NT2/D1 (cell line): ENCODE measurements at regions not wholly inside any gene's neighbourhood (a gene's known extent, or its start where the extent isn't known, plus 50 kb on each side); places are given as distances from the start of the nearest gene placed in this dataset.
"Not testable (repeated sequence)": the region's sequence is repeated elsewhere in the genome, so short reads cannot be mapped to it uniquely, and the experiment has no call there.

ENCODE experiments used
- DNase-seq: peaks from one replicate; pipeline ENCODE4 v3.0.0-alpha.2; 2011; ENCODE audit warnings: low read depth, low spot score
- H3K27me3 ChIP-seq: 2 replicates; pipeline ENCODE4 v1.6.0; 2011; ENCODE audit warnings: mild to moderate bottlenecking; ENCODE audit not compliant: insufficient read length, insufficient read depth
- H3K36me3 ChIP-seq: 2 replicates; pipeline ENCODE4 v1.6.1; 2011; ENCODE audit warnings: mild to moderate bottlenecking, low read length, mixed read lengths; ENCODE audit not compliant: insufficient read depth, insufficient read length
- H3K4me1 ChIP-seq: 2 replicates; pipeline ENCODE4 v1.5.1; 2011; ENCODE audit not compliant: insufficient read depth, insufficient read length
- H3K4me3 ChIP-seq: 2 replicates; pipeline ENCODE4 v1.5.1; 2011; ENCODE audit warnings: low read depth; ENCODE audit not compliant: insufficient read length
- H3K9ac ChIP-seq: 2 replicates; pipeline ENCODE4 v1.6.0; 2011; ENCODE audit warnings: low read depth; ENCODE audit not compliant: insufficient read length
- H3K9me3 ChIP-seq: 2 replicates; pipeline ENCODE4 v1.5.1; 2011; ENCODE audit warnings: mild to moderate bottlenecking, low read length; ENCODE audit not compliant: insufficient read depth
- SUZ12 ChIP-seq: IDR thresholded peaks from 2 replicates; pipeline ENCODE4 v1.6.1; 2011; ENCODE audit not compliant: insufficient read length, insufficient read depth; ENCODE audit errors: extremely low read depth
- YY1 ChIP-seq: IDR thresholded peaks from 2 replicates; pipeline ENCODE4 v1.6.1; 2011; ENCODE audit not compliant: insufficient read length, insufficient read depth
- ZNF274 ChIP-seq: IDR thresholded peaks from 2 replicates; pipeline ENCODE4 v1.6.1; 2011; ENCODE audit warnings: mild to moderate bottlenecking, low read depth, low read length

DNA sequence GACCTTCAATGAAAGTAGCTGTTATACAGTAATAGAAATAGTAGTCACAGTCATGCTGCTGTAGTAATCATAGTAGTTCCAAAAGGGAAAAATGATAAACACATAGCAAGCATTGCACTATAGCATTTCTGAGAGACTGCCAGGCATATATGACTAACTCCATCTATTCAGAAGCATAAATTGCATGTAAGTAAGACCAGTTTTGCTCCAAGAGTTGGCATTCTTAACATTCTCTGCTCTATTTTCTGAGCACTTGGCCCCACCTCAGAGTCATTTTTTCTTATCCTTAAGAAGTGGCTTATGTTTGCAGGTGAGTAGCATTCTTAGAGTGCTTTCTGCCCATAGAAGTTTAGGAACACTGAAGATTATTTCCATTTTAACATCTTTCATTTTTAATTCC is 490.3 kb upstream of the TECRL start:
- Histone ChIP-seq H3K4me1 (no peaks in the 10 kb centered on the region), H3K4me3 (no peak overlapping the region), H3K9ac (no peak overlapping the region), H3K27me3 (no peaks in the 10 kb centered on the region), H3K36me3 (no peaks in the 10 kb centered on the region), H3K9me3 (no peaks in the 10 kb centered on the region)
- TF ChIP-seq YY1, result no peak
- TF ChIP-seq SUZ12, result no peak
- TF ChIP-seq ZNF274, result no peak
- no peak for DNase-seq

DNA sequence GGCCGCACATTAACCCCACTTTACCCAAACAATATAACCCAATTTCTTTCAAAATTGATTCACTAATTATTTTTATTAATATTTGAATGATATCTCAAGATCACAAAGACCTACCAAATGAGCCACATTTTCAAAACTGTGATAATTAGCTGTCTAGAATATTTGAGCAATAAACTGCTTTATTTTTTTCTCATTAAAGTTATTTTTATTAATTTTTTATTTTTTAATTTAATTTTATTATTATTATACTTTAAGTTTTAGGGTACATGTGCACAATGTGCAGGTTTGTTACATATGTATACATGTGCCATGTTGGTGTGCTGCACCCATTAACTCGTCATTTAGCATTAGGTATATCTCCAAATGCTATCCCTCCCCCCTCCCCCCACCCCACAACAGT is 489.8 kb upstream of the TECRL start:
- not testable (repeated sequence) for H3K9ac ChIP-seq, H3K27me3 ChIP-seq, H3K4me3 ChIP-seq, DNase-seq, H3K36me3 ChIP-seq, H3K4me1 ChIP-seq, H3K9me3 ChIP-seq

DNA sequence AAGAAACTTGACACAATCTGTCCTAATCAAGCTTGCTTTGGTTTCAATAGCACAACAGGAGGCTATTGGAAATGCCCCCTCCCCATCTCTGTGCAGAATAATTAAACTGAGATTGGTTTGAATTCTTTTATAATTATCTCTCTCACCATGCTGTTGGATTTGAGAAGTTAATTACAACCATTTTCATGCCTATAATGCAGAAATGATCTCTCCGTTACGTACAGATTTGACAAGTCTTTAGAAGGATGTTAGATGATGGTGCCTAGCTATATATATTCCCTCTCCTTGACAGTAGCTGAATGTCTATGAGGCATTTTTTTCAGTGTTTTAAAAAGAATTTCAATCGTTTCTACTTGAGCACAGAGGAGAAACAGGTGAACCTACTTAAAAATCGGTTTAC is 488.4 kb upstream of the TECRL start:
- Histone ChIP-seq H3K4me1 (no peaks in the 10 kb centered on the region), H3K4me3 (no peak overlapping the region), H3K36me3 (no peaks in the 10 kb centered on the region), H3K27me3 (no peaks in the 10 kb centered on the region), H3K9ac (no peak overlapping the region), H3K9me3 (no peaks in the 10 kb centered on the region)
- DNase-seq, result no peak
- TF ChIP-seq SUZ12, result no peak
- no peak for TF ChIP-seq YY1
- no peak for TF ChIP-seq ZNF274

DNA sequence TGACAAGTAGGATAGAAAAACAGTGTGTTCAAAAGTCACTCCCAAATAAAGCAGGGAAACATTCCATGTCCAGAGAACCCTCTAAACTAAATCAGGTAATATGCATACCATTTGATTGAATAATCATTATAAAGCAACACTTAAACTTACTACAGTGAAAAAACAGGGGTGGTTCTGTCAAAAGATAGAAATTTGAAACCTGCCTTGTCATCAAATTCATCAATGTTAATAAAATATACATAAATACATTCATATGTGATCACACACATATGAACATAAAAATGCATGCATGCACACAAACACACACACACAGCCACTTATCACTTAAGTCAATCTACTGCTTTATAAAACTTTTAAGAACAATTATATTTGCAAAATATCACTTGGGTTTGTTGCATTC is 485.8 kb upstream of the TECRL start:
- no peak overlapping the region for H3K9ac ChIP-seq
- H3K36me3 ChIP-seq, result no peaks in the 10 kb centered on the region
- H3K27me3 ChIP-seq, result no peaks in the 10 kb centered on the region
- H3K4me3 ChIP-seq, result no peak overlapping the region
- no peaks in the 10 kb centered on the region for H3K9me3 ChIP-seq
- no peak for TF ChIP-seq YY1
- TF ChIP-seq ZNF274, result no peak
- no peak for TF ChIP-seq SUZ12
- no peaks in the 10 kb centered on the region for H3K4me1 ChIP-seq
- DNase-seq, result no peak

DNA sequence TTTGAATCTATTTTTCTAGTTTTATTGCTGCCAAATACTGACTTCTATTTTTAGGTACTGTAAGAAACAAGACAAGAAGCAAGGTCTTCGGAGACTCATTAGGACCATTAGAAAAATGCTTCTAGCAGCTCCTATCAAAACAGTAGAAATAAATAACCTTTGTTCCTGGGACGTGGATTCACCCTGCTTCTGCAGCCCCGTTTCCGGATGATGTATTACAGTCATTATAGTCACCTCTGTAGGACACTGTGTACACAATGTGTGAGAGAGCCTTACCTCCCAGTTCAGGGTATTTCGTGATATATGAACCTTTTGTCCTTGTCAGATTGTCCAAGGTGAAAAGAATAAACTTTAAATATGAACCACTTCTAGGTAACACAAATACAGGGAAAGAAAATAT is 484.0 kb upstream of the TECRL start:
- H3K36me3 ChIP-seq, result no peaks in the 10 kb centered on the region
- no peaks in the 10 kb centered on the region for H3K4me1 ChIP-seq
- H3K4me3 ChIP-seq, result no peak overlapping the region
- no peak for TF ChIP-seq ZNF274
- TF ChIP-seq SUZ12, result no peak
- no peak for TF ChIP-seq YY1
- H3K9me3 ChIP-seq, result no peaks in the 10 kb centered on the region
- no peak overlapping the region for H3K9ac ChIP-seq
- DNase-seq, result no peak
- H3K27me3 ChIP-seq, result no peaks in the 10 kb centered on the region

DNA sequence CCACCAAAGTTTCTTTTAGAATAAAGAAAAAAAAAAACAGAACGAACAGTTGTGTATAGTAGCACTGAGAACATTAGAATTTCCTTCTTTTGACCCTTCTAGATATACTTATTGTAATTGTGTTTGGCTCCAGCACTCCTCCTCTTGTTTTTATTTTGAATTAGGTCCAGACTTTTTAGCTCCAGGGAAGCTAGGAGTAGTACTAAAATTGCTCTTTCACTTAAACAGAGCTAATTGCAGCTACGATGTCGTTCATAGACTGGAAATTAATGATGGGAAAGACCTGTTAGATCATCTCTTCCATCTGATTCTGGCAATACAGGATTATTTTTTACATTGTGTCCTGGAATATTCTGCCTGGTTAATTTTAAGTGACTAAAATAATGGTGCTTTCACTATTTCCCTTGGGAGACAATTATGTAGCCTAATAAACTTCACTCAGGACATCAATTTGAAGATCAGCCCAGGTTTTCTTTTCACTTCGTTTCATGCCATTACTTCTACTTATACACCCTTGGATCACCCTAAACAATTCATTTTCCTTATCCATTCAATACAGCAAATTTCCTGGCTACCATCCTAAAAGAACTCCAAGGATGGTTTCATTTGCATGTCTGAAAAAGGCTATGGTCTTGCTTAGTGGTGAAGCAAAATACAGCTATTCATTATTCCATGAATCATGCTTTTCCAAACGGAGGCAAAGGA is 480.8 kb upstream of the TECRL start:
- Histone ChIP-seq H3K4me1 (no peaks in the 10 kb centered on the region), H3K9me3 (no peaks in the 10 kb centered on the region), H3K9ac (no peak overlapping the region), H3K27me3 (no peaks in the 10 kb centered on the region), H3K4me3 (no peak overlapping the region), H3K36me3 (no peaks in the 10 kb centered on the region)
- DNase-seq, result no peak
- no peak for TF ChIP-seq YY1
- TF ChIP-seq SUZ12, result no peak
- no peak for TF ChIP-seq ZNF274

DNA sequence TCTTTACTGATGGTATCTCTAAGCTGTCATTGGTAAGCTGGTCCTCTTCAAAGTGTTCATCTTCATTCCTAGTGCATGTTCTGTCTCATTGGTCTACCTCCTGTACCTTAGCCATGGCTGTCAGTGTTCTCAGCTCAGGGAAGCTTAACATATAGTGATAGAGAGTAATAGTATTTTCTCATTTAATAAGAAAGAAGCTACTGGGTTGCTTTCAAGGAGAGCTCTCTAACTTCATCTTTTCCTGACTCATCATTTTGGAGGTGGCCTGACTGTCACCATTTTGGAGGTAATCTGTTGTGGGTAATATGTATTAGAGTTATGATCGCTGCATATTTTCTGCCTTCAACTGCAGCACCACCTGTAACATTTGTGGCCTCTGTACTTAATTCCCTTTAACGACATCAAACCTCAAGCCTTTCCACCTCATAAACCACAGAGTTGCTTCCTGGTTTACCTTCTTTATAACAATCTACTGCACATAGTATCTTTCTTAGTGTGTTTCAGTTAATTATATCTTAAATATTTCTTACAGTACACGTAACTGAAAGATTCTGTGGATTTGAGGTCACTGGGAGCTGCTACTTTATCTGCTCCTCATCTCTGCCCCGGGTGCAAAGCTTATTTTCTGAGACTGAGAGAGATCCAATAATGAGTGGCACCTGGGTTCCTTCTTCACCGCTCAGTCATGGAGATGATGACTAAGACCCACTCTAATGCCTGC is 474.0 kb upstream of the TECRL start:
- Histone ChIP-seq H3K9me3 (no peaks in the 10 kb centered on the region), H3K27me3 (no peaks in the 10 kb centered on the region), H3K36me3 (no peaks in the 10 kb centered on the region), H3K9ac (no peak overlapping the region), H3K4me3 (no peak overlapping the region), H3K4me1 (no peaks in the 10 kb centered on the region)
- DNase-seq, result no peak
- no peak for TF ChIP-seq ZNF274
- TF ChIP-seq YY1, result no peak
- no peak for TF ChIP-seq SUZ12
